HepG2 (cell line): ENCODE measurements at regions not wholly inside any gene's neighbourhood (a gene's known extent, or its start where the extent isn't known, plus 50 kb on each side); places are given as distances from the start of the nearest gene placed in this dataset.
A peak's percentile ranks its signal among the peaks of the same experiment; 100 is the strongest.

ENCODE experiments used
- ATAC-seq: fragments of 200-7000 bp; cut with Tn5 transposase; 3 replicates; pipeline ENCODE4 v1.9.1; 2020; ENCODE audit warnings: mild to moderate bottlenecking, moderate library complexity
- BruUV-seq: library from RNA; stranded (reverse); fragments of 400-500 nt; replicated peaks from 2 replicates; lab custom pipeline; 2021; lab: Mats Ljungman, UMichigan
- CTCF ChIA-PET: fragments of 300-600 bp; formaldehyde crosslinking; extraction: SDS; loops from one replicate; lab custom pipeline; 2021; ENCODE audit warnings: low total read pairs, inconsistent platforms, low intra/inter-chr PET ratio; lab: Yijun Ruan, JAX
- POLR2A ChIA-PET: fragments of 350-600 bp; sonication (Branson Sonifier 250); formaldehyde crosslinking; loops from one replicate; lab custom pipeline; 2020; ENCODE audit warnings: antibody characterized with exemption, inconsistent platforms; lab: Yijun Ruan, JAX
- DNase-seq: peaks from one replicate; pipeline ENCODE4 v3.0.0-alpha.2; 2015; ENCODE audit warnings: low spot score
- FAIRE-seq: peaks from 3 replicates; lab custom pipeline; 2011; peaks lifted over from hg19 to GRCh38; lab: Jason Lieb, UNC
- H2AFZ ChIP-seq: one replicate; pipeline ENCODE4 v1.6.1; 2011; ENCODE audit warnings: low read length, inconsistent platforms
- H3K27ac ChIP-seq: fragments of 300-600 bp; 3 replicates; pipeline ENCODE4 v1.8.0; 2011; ENCODE audit warnings: mixed run types, mild to moderate bottlenecking, mixed read lengths, low read length, inconsistent platforms; ENCODE audit not compliant: insufficient read depth; ENCODE audit errors: extremely low read length
- H3K27me3 ChIP-seq, 2 experiments: fragments of 200-600 bp in 1 of 2; 2 replicates in 1 of 2; 3 replicates in 1 of 2; pipeline versions ENCODE4 v1.6.0 to v1.8.0; 2011; ENCODE audit warnings: low read length in 2 of 2, mild to moderate bottlenecking in 2 of 2, moderate library complexity in 2 of 2, inconsistent platforms in 1 of 2; ENCODE audit not compliant: insufficient read depth in 2 of 2, control insufficient read depth in 1 of 2
- H3K36me3 ChIP-seq, 2 experiments: fragments of 200-600 bp in 1 of 2; replicated peaks in 1 of 2; 2 replicates in 1 of 2; 3 replicates in 1 of 2; pipeline versions ENCODE4 v1.5.1 to v1.8.0; 2011; ENCODE audit warnings: low read length in 2 of 2, inconsistent platforms in 1 of 2; ENCODE audit not compliant: insufficient read depth in 2 of 2, control insufficient read depth in 1 of 2
- H3K4me1 ChIP-seq: 2 replicates; pipeline ENCODE4 v1.5.1; 2012; ENCODE audit warnings: low read length, inconsistent platforms; ENCODE audit not compliant: insufficient read depth
- H3K4me2 ChIP-seq: 2 replicates; pipeline ENCODE4 v1.6.0; 2011; ENCODE audit warnings: low read depth, low read length, inconsistent platforms
- H3K4me3 ChIP-seq, 3 experiments: fragments of 200-600 bp in 1 of 3; sonication (generic), shearing (Covaris generic) in 1 of 3; replicated peaks in 1 of 3; 2 replicates each; pipeline ENCODE4 v1.5.1; 2011 to 2016; ENCODE audit warnings: low read length in 3 of 3, inconsistent platforms in 2 of 3, low read depth in 2 of 3, mild to moderate bottlenecking in 2 of 3, control low read depth in 1 of 3, mixed read lengths in 1 of 3; ENCODE audit not compliant: insufficient read depth in 1 of 3
- H3K79me2 ChIP-seq: one replicate; pipeline ENCODE4 v1.6.1; 2011; ENCODE audit warnings: low read length, inconsistent platforms; ENCODE audit not compliant: insufficient read depth
- H3K9ac ChIP-seq: 2 replicates; pipeline ENCODE4 v1.6.0; 2011; ENCODE audit warnings: mild to moderate bottlenecking, low read depth, low read length, inconsistent platforms; ENCODE audit not compliant: insufficient read depth
- H3K9me3 ChIP-seq: 2 replicates; pipeline ENCODE4 v1.5.1; 2012; ENCODE audit warnings: mild to moderate bottlenecking, low read length
- H4K20me1 ChIP-seq: 2 replicates; pipeline ENCODE4 v1.6.0; 2011; ENCODE audit warnings: inconsistent platforms, mild to moderate bottlenecking, low read length, moderate library complexity; ENCODE audit not compliant: insufficient read depth
- BHLHE40 ChIP-seq: IDR thresholded peaks from 2 replicates; pipeline ENCODE4 v1.6.1; 2011; ENCODE audit warnings: low read length, improper control_type of control experiment
- CREB1 ChIP-seq, 2 experiments: fragments of 450-650 bp in 1 of 2; IDR thresholded peaks; 2 replicates each; pipeline ENCODE4 v1.6.1; 2016 to 2017; ENCODE audit warnings: control low read depth in 1 of 2, mild to moderate bottlenecking in 1 of 2, missing compliant biosample characterization in 1 of 2, missing genetic modification characterization in 1 of 2
- EZH2 ChIP-seq: conservative IDR thresholded peaks from 2 replicates; pipeline ENCODE4 v1.6.1; 2012; ENCODE audit warnings: mild to moderate bottlenecking, low read depth, low read length, moderate library complexity
- GLI4 ChIP-seq: sonication (generic); formaldehyde crosslinking; IDR thresholded peaks from 2 replicates; pipeline ENCODE4 v1.5.1; 2020; ENCODE audit warnings: missing genetic modification reagents, mild to moderate bottlenecking, moderate library complexity, borderline replicate concordance
- MAX ChIP-seq: IDR thresholded peaks from 2 replicates; pipeline ENCODE4 v1.6.1; 2012; ENCODE audit warnings: inconsistent platforms
- ZNF30 ChIP-seq: sonication (generic); formaldehyde crosslinking; IDR thresholded peaks from 2 replicates; pipeline ENCODE4 v1.5.0; 2020; ENCODE audit warnings: mild to moderate bottlenecking, missing genetic modification reagents
- ZNF687 ChIP-seq: sonication (generic); formaldehyde crosslinking; IDR thresholded peaks from 2 replicates; pipeline ENCODE4 v1.5.1; 2020; ENCODE audit warnings: mild to moderate bottlenecking, missing genetic modification reagents, moderate library complexity
- ZNF841 ChIP-seq: sonication (generic); formaldehyde crosslinking; IDR thresholded peaks from 2 replicates; pipeline ENCODE4 v1.8.1; 2023; ENCODE audit warnings: missing genetic modification reagents, borderline replicate concordance
- WGBS: methylation state at CpG from one replicate; pipeline ENCODE4 v1.1.6; 2017; ENCODE audit warnings: low lambda C conversion rate; 5-methylcytosine and 5-hydroxymethylcytosine counted together
- in situ Hi-C: cut with HindIII; loops from 2 replicates; pipeline ENCODE4 v1.10.0; 2017; ENCODE audit warnings: low pct_unique_long_range_greater_than_20kb; ENCODE audit not compliant: extremely low pct_ligation_motif_present
- intact Hi-C: fragments of 100-400 bp; cut with micrococcal nuclease; formaldehyde crosslinking; loops from one replicate; pipeline ENCODE4 v1.10.0; 2022; ENCODE audit not compliant: unreplicated experiment

- no peak for FAIRE-seq
- in situ Hi-C loops = no loop called here
- Histone ChIP-seq H3K27me3 (peaks cover 25 to 83% of the 10 kb centered on the region in 2 experiments), H3K9ac (no peak overlapping the region), H4K20me1 (no peaks in the 10 kb centered on the region), H3K79me2 (no peaks in the 10 kb centered on the region), H3K27ac (no peak overlapping the region), H3K4me3 (peak overlapping the region in 1 of 3 experiments; percentile 51; a peak in 1 of 6 replicates), H3K4me1 (peaks cover 22% of the 10 kb centered on the region), H2AFZ (no peak overlapping the region), H3K4me2 (peak overlapping the region; percentile 48), H3K36me3 (no peaks in the 10 kb centered on the region), H3K9me3 (no peaks in the 10 kb centered on the region)
- ChIA-PET POLR2A (no interaction called here), CTCF (no interaction called here)
- TF ChIP-seq CREB1 (IDR thresholded peaks at IDR 0.05) (0 out of 2 replicates have a peak, but pooled peaks have one; percentile 20), CREB1 (CRISPR knock-in tag; IDR thresholded peaks at IDR 0.05) (no peak), ZNF841 (CRISPR knock-in tag) (no peak), EZH2 (peak; percentile 60; the same call in 1 of the 2 replicates)
- no peak for ATAC-seq
- DNase-seq = no peak
- no TSS peak for BruUV-seq
- intact Hi-C loops = no loop called here
- 41% methylated on average over 32 of the region's 32 CpGs for WGBS
Observed at GRCh38 chr2:241946306-241947003, 76.9 kb downstream of the RTP5 start.

- Histone ChIP-seq H3K27me3 (peaks cover 26 to 83% of the 10 kb centered on the region in 2 experiments), H3K4me2 (peak overlapping the region; percentile 48), H2AFZ (no peak overlapping the region), H3K4me1 (peaks cover 22% of the 10 kb centered on the region), H3K9ac (no peak overlapping the region), H3K79me2 (no peaks in the 10 kb centered on the region), H3K36me3 (no peaks in the 10 kb centered on the region), H3K27ac (no peak overlapping the region), H3K9me3 (no peaks in the 10 kb centered on the region), H3K4me3 (peak overlapping the region in 1 of 3 experiments; percentile 51; a peak in 1 of 6 replicates), H4K20me1 (no peaks in the 10 kb centered on the region)
- in situ Hi-C loops (no loop called here), intact Hi-C loops (no loop called here)
- FAIRE-seq = no peak
- ChIA-PET POLR2A (no interaction called here), CTCF (no interaction called here)
- ATAC-seq = no peak
- WGBS = 39% methylated on average over 28 of the region's 28 CpGs
- TF ChIP-seq ZNF687 (CRISPR knock-in tag) = 0 out of 2 replicates have a peak, but pooled peaks have one; percentile 22
- TF ChIP-seq MAX = 0 out of 2 replicates have a peak, but pooled peaks have one; percentile 6
- 0 out of 2 replicates have a peak, but pooled peaks have one; percentile 25 for TF ChIP-seq BHLHE40
- no peak for TF ChIP-seq ZNF30 (CRISPR knock-in tag)
- no peak for TF ChIP-seq GLI4 (CRISPR knock-in tag)
- DNase-seq = no peak
- BruUV-seq = no TSS peak
Observed at GRCh38 chr2:241947004-241947350, 77.4 kb downstream of the RTP5 start.
